ENCODE measurements at regions not wholly inside any gene's neighbourhood (a gene's known extent, or its start where the extent isn't known, plus 50 kb on each side); places are given as distances from the start of the nearest gene placed in this dataset.
"Not testable (repeated sequence)": the region's sequence is repeated elsewhere in the genome, so short reads cannot be mapped to it uniquely, and the experiment has no call there.

DNA sequence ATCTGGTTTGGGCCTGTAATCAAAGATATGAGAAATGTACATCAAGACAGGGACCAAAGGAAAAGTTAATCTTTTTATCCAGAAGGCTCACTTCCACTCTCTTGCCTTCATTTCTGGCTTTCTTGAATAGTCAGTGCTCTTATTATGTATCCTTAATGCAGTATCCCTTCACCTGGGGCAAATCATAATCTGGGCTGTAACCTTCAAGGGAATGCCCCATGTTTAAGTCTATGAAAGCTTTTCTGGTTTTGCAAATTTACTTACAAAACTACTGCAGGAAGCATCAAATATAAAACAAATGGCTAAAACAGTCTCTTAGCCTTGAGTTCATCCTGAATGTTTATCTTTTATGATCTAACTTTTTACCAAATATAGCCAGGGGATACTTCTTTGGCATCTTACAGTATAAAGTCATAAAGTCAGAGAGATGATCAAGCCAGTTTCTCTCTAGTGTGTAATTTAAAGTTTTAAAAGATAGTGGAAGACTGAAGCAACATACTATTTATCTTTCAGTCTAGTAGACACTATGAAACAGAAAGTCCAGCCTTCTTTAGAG, 1214.8 kb downstream of the STIM2 start:
- peaks cover 0 to 6% (median 0%) of the 10 kb centered on the region in 4 donors for H3K9me3 ChIP-seq
- no peaks in the 10 kb centered on the region for H3K36me3 ChIP-seq
- H3K27ac ChIP-seq, result no peak overlapping the region
- intact Hi-C loops (cut with DNase I; ENCODE audit: low total_unique reads), result no loop called here
- no peak overlapping the region for H3K4me3 ChIP-seq
- no peaks in the 10 kb centered on the region for H3K4me1 ChIP-seq
- DNase-seq, result no peak
- no peaks in the 10 kb centered on the region for H3K27me3 ChIP-seq
- TF ChIP-seq POLR2AphosphoS5 (IDR thresholded peaks at IDR 0.05) (no peak), POLR2A (IDR thresholded peaks at IDR 0.05) (no peak), EP300 (IDR thresholded peaks at IDR 0.05) (no peak), CTCF (IDR thresholded peaks at IDR 0.05) (no peak)

GRCh38 chr4:28077203-28077602, 1216.6 kb downstream of the STIM2 start:
- intact Hi-C loops (cut with DNase I; ENCODE audit: low total_unique reads); H3K27me3 ChIP-seq; H3K36me3 ChIP-seq; DNase-seq; H3K4me1 ChIP-seq; H3K27ac ChIP-seq; H3K9me3 ChIP-seq; H3K4me3 ChIP-seq: not testable (repeated sequence)
- 62 to 78% (median 68%) methylated on average over 7 to 9 of the region's 9 CpGs for WGBS, 5 donors

GRCh38 chr4:28082686-28083390, 1222.2 kb downstream of the STIM2 start:
- no peaks in the 10 kb centered on the region for H3K36me3 ChIP-seq
- H3K4me1 ChIP-seq, result no peaks in the 10 kb centered on the region
- no peak overlapping the region for H3K4me3 ChIP-seq
- H3K27me3 ChIP-seq, result no peaks in the 10 kb centered on the region
- 68 to 84% (median 83%) methylated on average over 3 of the region's 3 CpGs for WGBS, 5 donors
- no peak overlapping the region for H3K27ac ChIP-seq
- H3K9me3 ChIP-seq, result peaks cover 0 to 21% (median 11%) of the 10 kb centered on the region in 4 donors
- no peak for DNase-seq
- intact Hi-C loops (cut with DNase I; ENCODE audit: low total_unique reads), result no loop called here
- TF ChIP-seq EP300 (IDR thresholded peaks at IDR 0.05) (no peak), CTCF (IDR thresholded peaks at IDR 0.05) (no peak), POLR2AphosphoS5 (IDR thresholded peaks at IDR 0.05) (no peak), POLR2A (IDR thresholded peaks at IDR 0.05) (no peak)

- H3K27ac ChIP-seq, result no peak overlapping the region
- no peak for TF ChIP-seq CTCF (IDR thresholded peaks at IDR 0.05)
- no peak for TF ChIP-seq EP300 (IDR thresholded peaks at IDR 0.05)
- no peak for TF ChIP-seq POLR2A (IDR thresholded peaks at IDR 0.05)
- no peak for TF ChIP-seq POLR2AphosphoS5 (IDR thresholded peaks at IDR 0.05)
- H3K4me1 ChIP-seq, result no peaks in the 10 kb centered on the region
- no peak overlapping the region for H3K4me3 ChIP-seq
- no peak for DNase-seq
- 38 to 58% (median 41%) methylated on average over 1 of the region's 1 CpG for WGBS, 5 donors
- intact Hi-C loops (cut with DNase I; ENCODE audit: low total_unique reads), result no loop called here
- H3K9me3 ChIP-seq, result no peaks in the 10 kb centered on the region
- no peaks in the 10 kb centered on the region for H3K36me3 ChIP-seq
- no peaks in the 10 kb centered on the region for H3K27me3 ChIP-seq
These were observed 1232.0 kb downstream of the STIM2 start for GRCh38 chr4:28092610-28093009.

- no peaks in the 10 kb centered on the region for H3K27me3 ChIP-seq
- H3K4me3 ChIP-seq, result no peak overlapping the region
- peak in 1 of 2 donors; percentile 13 for DNase-seq
- no peaks in the 10 kb centered on the region for H3K9me3 ChIP-seq
- intact Hi-C loops (cut with DNase I; ENCODE audit: low total_unique reads), result no loop called here
- H3K36me3 ChIP-seq, result no peaks in the 10 kb centered on the region
- H3K4me1 ChIP-seq, result no peaks in the 10 kb centered on the region
- H3K27ac ChIP-seq, result no peak overlapping the region
- 33 to 50% (median 37%) methylated on average over 3 of the region's 3 CpGs for WGBS, 5 donors
- no peak for TF ChIP-seq POLR2AphosphoS5 (IDR thresholded peaks at IDR 0.05)
- no peak for TF ChIP-seq POLR2A (IDR thresholded peaks at IDR 0.05)
- TF ChIP-seq CTCF (IDR thresholded peaks at IDR 0.05), result no peak
- TF ChIP-seq EP300 (IDR thresholded peaks at IDR 0.05), result no peak
These were observed 1232.4 kb downstream of the STIM2 start for GRCh38 chr4:28093071-28093470.
